ENCODE measurements at regions not wholly inside any gene's neighbourhood (a gene's known extent, or its start where the extent isn't known, plus 50 kb on each side); places are given as distances from the start of the nearest gene placed in this dataset.

DNA sequence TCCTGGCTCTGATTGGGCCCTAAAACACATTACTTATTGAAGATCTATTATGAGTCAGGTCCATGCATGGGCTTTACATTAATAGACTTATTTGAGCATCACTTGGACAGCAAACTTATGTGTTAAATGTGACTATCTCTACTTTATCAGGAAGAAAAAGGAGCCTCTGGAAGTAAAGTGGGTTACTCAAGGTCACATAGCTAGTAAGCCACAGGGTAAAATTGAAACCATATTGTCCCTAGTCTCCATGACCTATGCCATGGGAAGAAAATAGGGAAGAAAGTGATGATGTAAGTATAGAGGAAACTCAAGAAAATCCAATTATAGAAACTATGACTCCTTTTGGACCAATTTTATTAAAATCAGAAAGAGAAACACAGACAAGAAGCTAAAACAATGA is 555.3 kb downstream of the NUF2 start:
- no peaks in the 10 kb centered on the region for H3K36me3 ChIP-seq
- no peaks in the 10 kb centered on the region for H3K9me3 ChIP-seq
- H3K27ac ChIP-seq = no peak overlapping the region
- H3K4me3 ChIP-seq = no peak overlapping the region
- DNase-seq (no peak), ATAC-seq (ENCODE audit: low FRiP score in 2 of 2) (no peak)
- peaks cover 0 to 7% (median 0%) of the 10 kb centered on the region in 4 donors for H3K4me1 ChIP-seq
- TF ChIP-seq, protein P1, sequence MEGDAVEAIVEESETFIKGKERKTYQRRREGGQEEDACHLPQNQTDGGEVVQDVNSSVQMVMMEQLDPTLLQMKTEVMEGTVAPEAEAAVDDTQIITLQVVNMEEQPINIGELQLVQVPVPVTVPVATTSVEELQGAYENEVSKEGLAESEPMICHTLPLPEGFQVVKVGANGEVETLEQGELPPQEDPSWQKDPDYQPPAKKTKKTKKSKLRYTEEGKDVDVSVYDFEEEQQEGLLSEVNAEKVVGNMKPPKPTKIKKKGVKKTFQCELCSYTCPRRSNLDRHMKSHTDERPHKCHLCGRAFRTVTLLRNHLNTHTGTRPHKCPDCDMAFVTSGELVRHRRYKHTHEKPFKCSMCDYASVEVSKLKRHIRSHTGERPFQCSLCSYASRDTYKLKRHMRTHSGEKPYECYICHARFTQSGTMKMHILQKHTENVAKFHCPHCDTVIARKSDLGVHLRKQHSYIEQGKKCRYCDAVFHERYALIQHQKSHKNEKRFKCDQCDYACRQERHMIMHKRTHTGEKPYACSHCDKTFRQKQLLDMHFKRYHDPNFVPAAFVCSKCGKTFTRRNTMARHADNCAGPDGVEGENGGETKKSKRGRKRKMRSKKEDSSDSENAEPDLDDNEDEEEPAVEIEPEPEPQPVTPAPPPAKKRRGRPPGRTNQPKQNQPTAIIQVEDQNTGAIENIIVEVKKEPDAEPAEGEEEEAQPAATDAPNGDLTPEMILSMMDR (IDR thresholded peaks at IDR 0.05) = no peak
- no peak for TF ChIP-seq POLR2AphosphoS5 (IDR thresholded peaks at IDR 0.05)
- TF ChIP-seq POLR2A (IDR thresholded peaks at IDR 0.05) = no peak
- no peak for TF ChIP-seq EP300 (IDR thresholded peaks at IDR 0.05)
- H3K27me3 ChIP-seq = no peaks in the 10 kb centered on the region

GRCh38 chr1:163885510-163885909 is 563.8 kb downstream of the NUF2 start:
- no peak overlapping the region for H3K27ac ChIP-seq
- DNase-seq (peak in 1 of 2 donors; percentile 14), ATAC-seq (ENCODE audit: low FRiP score in 2 of 2) (no peak)
- TF ChIP-seq POLR2A (IDR thresholded peaks at IDR 0.05) = no peak
- TF ChIP-seq POLR2AphosphoS5 (IDR thresholded peaks at IDR 0.05) = no peak
- TF ChIP-seq, protein P1 (IDR thresholded peaks at IDR 0.05) = no peak
- TF ChIP-seq EP300 (IDR thresholded peaks at IDR 0.05) = no peak
- no peaks in the 10 kb centered on the region for H3K9me3 ChIP-seq
- no peaks in the 10 kb centered on the region for H3K27me3 ChIP-seq
- no peaks in the 10 kb centered on the region for H3K4me1 ChIP-seq
- H3K36me3 ChIP-seq = no peaks in the 10 kb centered on the region
- H3K4me3 ChIP-seq = no peak overlapping the region
- WGBS, 2 donors = 90 to 93% methylated on average over 8 of the region's 8 CpGs

DNA sequence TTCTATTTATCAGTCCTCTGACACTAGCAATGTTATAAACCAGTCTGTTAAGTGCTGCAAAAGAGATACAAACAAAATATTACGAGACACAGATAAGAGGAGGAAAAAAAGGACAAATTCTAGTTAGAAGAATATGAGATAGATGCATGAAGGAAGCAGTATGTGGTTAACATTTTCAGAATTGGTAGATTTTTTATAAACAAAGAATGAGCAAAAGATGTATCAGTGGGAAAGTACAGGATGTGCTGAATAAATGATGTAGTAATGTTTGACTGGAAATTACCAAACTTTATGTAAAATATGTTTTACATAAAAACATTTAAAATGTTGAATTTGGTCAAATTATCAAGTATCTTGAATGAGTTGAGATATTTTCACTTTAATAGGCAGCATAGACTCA is 574.2 kb downstream of the NUF2 start:
- Histone ChIP-seq H3K4me1 (no peaks in the 10 kb centered on the region), H3K4me3 (no peak overlapping the region), H3K36me3 (no peaks in the 10 kb centered on the region), H3K27ac (no peak overlapping the region), H3K27me3 (no peaks in the 10 kb centered on the region), H3K9me3 (no peaks in the 10 kb centered on the region)
- 48 to 74% methylated on average over 1 of the region's 1 CpG for WGBS, 2 donors
- DNase-seq (no peak), ATAC-seq (ENCODE audit: low FRiP score in 2 of 2) (no peak)
- TF ChIP-seq, protein P1 (IDR thresholded peaks at IDR 0.05) = no peak
- TF ChIP-seq POLR2A (IDR thresholded peaks at IDR 0.05) (no peak), EP300 (IDR thresholded peaks at IDR 0.05) (no peak)

GRCh38 chr1:163897412-163898155 is 575.8 kb downstream of the NUF2 start:
- Histone ChIP-seq H3K27ac (no peak overlapping the region), H3K9me3 (no peaks in the 10 kb centered on the region), H3K36me3 (no peaks in the 10 kb centered on the region), H3K4me1 (no peaks in the 10 kb centered on the region), H3K27me3 (no peaks in the 10 kb centered on the region), H3K4me3 (no peak overlapping the region)
- DNase-seq (no peak), ATAC-seq (ENCODE audit: low FRiP score in 2 of 2) (peak in 1 of 2 donors; percentile 94)
- TF ChIP-seq EP300 (IDR thresholded peaks at IDR 0.05) = no peak
- TF ChIP-seq POLR2A (IDR thresholded peaks at IDR 0.05) = no peak
- TF ChIP-seq, protein P1 (IDR thresholded peaks at IDR 0.05) = no peak
- TF ChIP-seq POLR2AphosphoS5 (IDR thresholded peaks at IDR 0.05) = no peak
- WGBS, 2 donors = 68 to 81% methylated on average over 5 of the region's 5 CpGs

- Histone ChIP-seq H3K4me3 (no peak overlapping the region), H3K27ac (no peak overlapping the region), H3K9me3 (no peaks in the 10 kb centered on the region), H3K4me1 (no peaks in the 10 kb centered on the region), H3K36me3 (no peaks in the 10 kb centered on the region), H3K27me3 (no peaks in the 10 kb centered on the region)
- ATAC-seq (ENCODE audit: low FRiP score in 2 of 2) (no peak), DNase-seq (no peak)
- no peak for TF ChIP-seq POLR2A (IDR thresholded peaks at IDR 0.05)
- TF ChIP-seq POLR2AphosphoS5 (IDR thresholded peaks at IDR 0.05) = no peak
- no peak for TF ChIP-seq EP300 (IDR thresholded peaks at IDR 0.05)
Observed at GRCh38 chr1:163906283-163906682, 584.5 kb downstream of the NUF2 start.

All from upper lobe of left lung (tissue), 6 donors.